Loucy (cell line): ENCODE measurements at regions not wholly inside any gene's neighbourhood (a gene's known extent, or its start where the extent isn't known, plus 50 kb on each side); places are given as distances from the start of the nearest gene placed in this dataset.

Source experiments
- H2AFZ ChIP-seq: fragments of 200-600 bp; sonication (generic); 2 replicates; pipeline ENCODE4 v1.6.0; 2016; ENCODE audit warnings: antibody characterized with exemption, mild to moderate bottlenecking, low read length, moderate library complexity
- H3F3A ChIP-seq: fragments of 200-600 bp; 2 replicates; pipeline ENCODE4 v1.6.0; 2016; ENCODE audit warnings: antibody characterized with exemption, low read depth, mild to moderate bottlenecking
- H3K27me3 ChIP-seq: fragments of 200-600 bp; sonication (generic); 2 replicates; pipeline ENCODE4 v1.6.1; 2014; ENCODE audit warnings: low read length, mild to moderate bottlenecking; ENCODE audit not compliant: insufficient read depth, poor library complexity, severe bottlenecking
- H3K36me3 ChIP-seq: fragments of 200-600 bp; sonication (generic); 2 replicates; pipeline ENCODE4 v1.6.1; 2016; ENCODE audit warnings: low read length; ENCODE audit not compliant: insufficient read depth
- H3K4me1 ChIP-seq: fragments of 200-600 bp; sonication (generic); 2 replicates; pipeline ENCODE4 v1.5.1; 2014; ENCODE audit warnings: low read length, mild to moderate bottlenecking; ENCODE audit not compliant: insufficient read depth, poor library complexity, severe bottlenecking
- H3K4me2 ChIP-seq: fragments of 200-600 bp; sonication (generic); 2 replicates; pipeline ENCODE4 v1.6.0; 2014; ENCODE audit warnings: antibody characterized with exemption, low read length, low read depth, mild to moderate bottlenecking; ENCODE audit not compliant: poor library complexity, severe bottlenecking
- H3K4me3 ChIP-seq: fragments of 200-600 bp; sonication (generic); 2 replicates; pipeline ENCODE4 v1.5.1; 2014; ENCODE audit warnings: low read length, mild to moderate bottlenecking, mixed read lengths; ENCODE audit not compliant: poor library complexity, severe bottlenecking
- H3K79me2 ChIP-seq: fragments of 200-600 bp; sonication (generic); 2 replicates; pipeline ENCODE4 v1.6.1; 2014; ENCODE audit warnings: low read length; ENCODE audit not compliant: insufficient read depth
- H3K9ac ChIP-seq: fragments of 200-600 bp; sonication (generic); 2 replicates; pipeline ENCODE4 v1.6.0; 2014; ENCODE audit warnings: mild to moderate bottlenecking, low read depth, low read length, moderate library complexity; ENCODE audit not compliant: poor library complexity, severe bottlenecking
- H3K9me2 ChIP-seq: fragments of 200-600 bp; sonication (generic); replicated peaks from 2 replicates; pipeline ENCODE4 v1.6.1; 2016; ENCODE audit warnings: low read depth, low read length, mixed read lengths
- H3K9me3 ChIP-seq: fragments of 200-600 bp; sonication (generic); 2 replicates; pipeline ENCODE4 v1.6.1; 2014; ENCODE audit warnings: mild to moderate bottlenecking, antibody characterized with exemption, low read length, low read depth; ENCODE audit not compliant: insufficient read depth
- H4K20me1 ChIP-seq: fragments of 200-600 bp; sonication (generic); 2 replicates; pipeline ENCODE4 v1.6.0; 2014; ENCODE audit warnings: antibody characterized with exemption, low read length, mild to moderate bottlenecking; ENCODE audit not compliant: insufficient read depth, poor library complexity, severe bottlenecking
- EZH2phosphoT487 ChIP-seq: fragments of 200-600 bp; IDR thresholded peaks from 2 replicates; pipeline ENCODE4 v1.6.1; 2018; ENCODE audit warnings: antibody characterized with exemption, mild to moderate bottlenecking, moderate library complexity, borderline replicate concordance
- TF ChIP-seq, protein P1 (sequence below): fragments of 200-600 bp; sonication (generic); conservative IDR thresholded peaks from 2 replicates; pipeline ENCODE4 v1.5.1; 2014; ENCODE audit warnings: mild to moderate bottlenecking, antibody characterized with exemption, low read length

DNA sequence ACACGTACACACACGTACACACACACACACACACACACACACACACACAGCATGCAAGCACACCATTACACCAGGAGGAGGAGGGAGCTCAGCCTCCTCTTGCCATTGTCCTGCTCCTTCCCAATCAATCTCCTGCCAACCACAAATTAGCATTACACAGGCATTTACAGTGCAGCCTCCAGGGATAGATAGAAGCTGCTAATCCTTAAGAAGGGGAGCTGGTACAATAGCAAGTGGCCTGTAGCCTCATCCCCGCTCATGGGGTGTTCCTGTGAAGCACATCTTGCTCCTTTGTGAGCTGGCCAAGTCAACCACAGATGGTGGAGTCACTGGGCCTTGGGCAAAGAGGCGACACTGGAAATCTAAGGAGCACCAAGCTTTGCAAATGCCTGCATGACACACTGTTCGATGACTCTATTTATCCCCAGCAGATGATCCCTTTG lies 110.3 kb upstream of the PKDCC start:
- H3K9ac ChIP-seq = no peak overlapping the region

DNA sequence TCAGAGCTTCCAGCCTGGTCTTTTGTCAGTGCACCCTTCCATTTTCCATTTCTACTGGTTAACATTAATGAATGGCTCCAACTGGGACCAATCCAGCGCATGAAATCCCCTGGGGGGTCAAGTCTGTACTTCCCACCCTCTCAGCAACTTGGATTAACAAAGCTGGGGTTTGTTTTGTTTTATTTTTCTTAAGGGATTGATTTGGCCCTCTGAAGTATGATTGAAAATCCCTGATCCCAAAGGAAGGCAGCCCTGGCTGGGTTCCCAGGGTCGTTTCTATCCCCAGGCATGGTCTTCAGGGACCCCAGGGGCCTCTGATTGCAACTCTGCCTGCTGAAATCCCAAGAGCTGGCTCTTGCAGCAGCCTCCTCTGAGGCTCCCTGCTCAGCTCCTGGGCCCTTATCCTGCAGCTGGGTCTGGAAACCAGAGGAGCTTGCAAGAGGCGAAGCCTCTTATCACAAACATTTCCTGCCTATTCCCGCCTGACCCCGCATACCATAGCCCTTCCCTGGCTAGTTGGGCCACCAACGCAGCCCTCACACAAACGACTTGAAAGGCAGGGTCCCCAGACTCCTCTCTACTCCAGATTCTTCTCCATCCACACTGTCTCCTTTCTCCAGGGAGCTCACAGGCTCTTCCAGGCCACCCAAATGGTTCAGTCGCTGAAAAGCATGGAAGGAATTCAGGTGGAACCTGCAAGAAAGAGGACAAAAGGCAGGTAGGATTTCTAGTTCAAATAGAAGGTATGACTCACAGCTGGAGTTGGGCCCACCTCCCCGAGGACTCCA lies 109.7 kb upstream of the PKDCC start:
- Histone ChIP-seq H3K9ac (no peak overlapping the region), H3K9me3 (no peaks in the 10 kb centered on the region), H3K4me1 (no peaks in the 10 kb centered on the region), H3K79me2 (no peaks in the 10 kb centered on the region), H3K27me3 (no peaks in the 10 kb centered on the region), H3K4me2 (no peak overlapping the region), H3K9me2 (no peaks in the 10 kb centered on the region), H3K36me3 (no peaks in the 10 kb centered on the region), H2AFZ (no peak overlapping the region), H3K4me3 (no peak overlapping the region), H3F3A (no peaks in the 10 kb centered on the region), H4K20me1 (no peaks in the 10 kb centered on the region)
- no peak for TF ChIP-seq EZH2phosphoT487
- TF ChIP-seq, protein P1, sequence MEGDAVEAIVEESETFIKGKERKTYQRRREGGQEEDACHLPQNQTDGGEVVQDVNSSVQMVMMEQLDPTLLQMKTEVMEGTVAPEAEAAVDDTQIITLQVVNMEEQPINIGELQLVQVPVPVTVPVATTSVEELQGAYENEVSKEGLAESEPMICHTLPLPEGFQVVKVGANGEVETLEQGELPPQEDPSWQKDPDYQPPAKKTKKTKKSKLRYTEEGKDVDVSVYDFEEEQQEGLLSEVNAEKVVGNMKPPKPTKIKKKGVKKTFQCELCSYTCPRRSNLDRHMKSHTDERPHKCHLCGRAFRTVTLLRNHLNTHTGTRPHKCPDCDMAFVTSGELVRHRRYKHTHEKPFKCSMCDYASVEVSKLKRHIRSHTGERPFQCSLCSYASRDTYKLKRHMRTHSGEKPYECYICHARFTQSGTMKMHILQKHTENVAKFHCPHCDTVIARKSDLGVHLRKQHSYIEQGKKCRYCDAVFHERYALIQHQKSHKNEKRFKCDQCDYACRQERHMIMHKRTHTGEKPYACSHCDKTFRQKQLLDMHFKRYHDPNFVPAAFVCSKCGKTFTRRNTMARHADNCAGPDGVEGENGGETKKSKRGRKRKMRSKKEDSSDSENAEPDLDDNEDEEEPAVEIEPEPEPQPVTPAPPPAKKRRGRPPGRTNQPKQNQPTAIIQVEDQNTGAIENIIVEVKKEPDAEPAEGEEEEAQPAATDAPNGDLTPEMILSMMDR = no peak

More for the DNA sequence above, 110.3 kb upstream of the PKDCC start:
- Histone ChIP-seq H3K4me2 (no peak overlapping the region), H2AFZ (no peak overlapping the region), H4K20me1 (no peaks in the 10 kb centered on the region), H3K4me3 (no peak overlapping the region), H3K36me3 (no peaks in the 10 kb centered on the region), H3F3A (no peaks in the 10 kb centered on the region), H3K27me3 (no peaks in the 10 kb centered on the region), H3K9me2 (no peaks in the 10 kb centered on the region), H3K79me2 (no peaks in the 10 kb centered on the region), H3K4me1 (no peaks in the 10 kb centered on the region), H3K9me3 (no peaks in the 10 kb centered on the region)
- TF ChIP-seq, protein P1 = no peak
- TF ChIP-seq EZH2phosphoT487 = no peak

DNA sequence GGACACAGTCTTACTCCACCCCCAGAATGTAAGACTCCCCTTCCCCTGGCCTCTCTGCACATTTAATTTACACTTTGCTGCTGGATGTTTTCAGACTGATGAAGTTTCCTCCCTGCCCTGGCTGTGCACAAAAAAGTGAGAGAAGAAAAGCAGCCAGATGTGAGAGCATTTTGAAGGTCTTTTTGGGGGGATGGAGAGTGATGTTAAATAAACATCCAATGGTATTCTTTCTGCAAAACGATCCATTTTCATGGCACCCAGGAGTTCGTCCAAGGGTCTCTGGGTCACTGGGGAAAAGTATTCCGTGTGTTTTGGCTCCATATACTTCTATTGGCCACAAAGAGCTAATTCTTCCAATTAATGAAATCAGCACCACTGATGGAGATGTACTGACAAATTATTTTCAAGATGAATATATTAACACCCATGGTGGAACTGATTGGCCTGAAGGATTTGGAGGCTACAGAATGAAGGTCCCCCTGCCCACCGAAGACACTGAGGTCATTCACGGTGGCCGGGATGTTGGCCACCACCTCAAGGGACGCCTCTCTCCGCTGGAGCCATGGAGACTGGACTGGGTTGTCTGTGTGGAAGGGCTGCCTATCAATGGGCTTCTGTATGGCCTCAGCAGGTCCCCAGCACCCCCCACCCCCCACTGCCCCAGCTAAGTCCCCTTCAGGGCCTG lies 107.6 kb upstream of the PKDCC start:
- Histone ChIP-seq H3K9me2 (no peaks in the 10 kb centered on the region), H2AFZ (no peak overlapping the region), H3K36me3 (no peaks in the 10 kb centered on the region), H3K9me3 (no peaks in the 10 kb centered on the region), H3K4me3 (no peak overlapping the region), H3K79me2 (no peaks in the 10 kb centered on the region), H3K27me3 (no peaks in the 10 kb centered on the region), H3K9ac (no peak overlapping the region), H3K4me2 (no peak overlapping the region), H4K20me1 (no peaks in the 10 kb centered on the region), H3F3A (no peaks in the 10 kb centered on the region), H3K4me1 (no peaks in the 10 kb centered on the region)
- TF ChIP-seq, protein P1 = no peak
- TF ChIP-seq EZH2phosphoT487 = no peak
